Psoas muscle (tissue), 7 donors: ENCODE measurements at regions not wholly inside any gene's neighbourhood (a gene's known extent, or its start where the extent isn't known, plus 50 kb on each side); places are given as distances from the start of the nearest gene placed in this dataset.

Source experiments
- ATAC-seq, 4 donors: fragments of 200-7000 bp; cut with Tn5 transposase; one replicate each; pipeline ENCODE4 v1.9.1; 2020; ENCODE audit warnings: moderate library complexity in 3 of 4, mild to moderate bottlenecking in 2 of 4
- DNase-seq, 2 donors: peaks; one replicate each; pipeline ENCODE4 v3.0.0-alpha.2; 2020
- H3K27ac ChIP-seq: fragments of 200-600 bp; one replicate; pipeline ENCODE4 v1.8.0; 2022
- H3K27me3 ChIP-seq, 3 donors: fragments of 200-600 bp in 1 of 3; one replicate each; pipeline versions ENCODE4 v1.6.1 to v1.8.0; 2013 to 2022; ENCODE audit warnings: low read length in 2 of 3, mild to moderate bottlenecking in 2 of 3, moderate library complexity in 1 of 3; ENCODE audit not compliant: insufficient read depth in 3 of 3
- H3K36me3 ChIP-seq, 2 donors: fragments of 200-600 bp in 1 of 2; one replicate each; pipeline versions ENCODE4 v1.6.1 to v1.8.0; 2013 to 2022; ENCODE audit warnings: low read depth in 1 of 2, mild to moderate bottlenecking in 1 of 2, moderate library complexity in 1 of 2; ENCODE audit not compliant: insufficient read depth in 1 of 2
- H3K4me1 ChIP-seq: fragments of 200-600 bp; one replicate; pipeline ENCODE4 v1.8.0; 2022
- H3K4me3 ChIP-seq: fragments of 200-600 bp; one replicate; pipeline ENCODE4 v1.8.0; 2022; ENCODE audit warnings: mild to moderate bottlenecking
- H3K9me3 ChIP-seq: fragments of 200-600 bp; one replicate; pipeline ENCODE4 v1.8.0; 2022
- WGBS, 3 donors: extraction: QIAGEN DNeasy Blood & Tissue Kit; methylation state at CpG; one replicate each; pipeline versions ENCODE4 v1.1.6 to v1.1.7; 2013; 5-methylcytosine and 5-hydroxymethylcytosine counted together
- intact Hi-C, 2 donors: fragments of 100-400 bp; cut with DNase I; formaldehyde crosslinking; loops; one replicate each; pipeline versions ENCODE4 v1.11.0 to v1.14.2; 2022
- TF ChIP-seq, protein P1 (sequence below): fragments of 200-600 bp; IDR thresholded peaks from one replicate; pipeline ENCODE4 v1.8.0; 2022; ENCODE audit warnings: antibody characterized with exemption
- donor health status: healthy with polysubstance abuse.
- donor health status: DM: no; HTN: no; CAD: no; lungs with moderate emphysema.
- donor health status: Bipolar disorder and iron deficiency.
- donor health status: healthy.
- donor health status: DM: yes; HTN: yes; CAD: no.
- donor health status: DM: no; HTN: no; CAD: no.
- donor health status: DM: yes; HTN: yes; CAD: no.

DNA sequence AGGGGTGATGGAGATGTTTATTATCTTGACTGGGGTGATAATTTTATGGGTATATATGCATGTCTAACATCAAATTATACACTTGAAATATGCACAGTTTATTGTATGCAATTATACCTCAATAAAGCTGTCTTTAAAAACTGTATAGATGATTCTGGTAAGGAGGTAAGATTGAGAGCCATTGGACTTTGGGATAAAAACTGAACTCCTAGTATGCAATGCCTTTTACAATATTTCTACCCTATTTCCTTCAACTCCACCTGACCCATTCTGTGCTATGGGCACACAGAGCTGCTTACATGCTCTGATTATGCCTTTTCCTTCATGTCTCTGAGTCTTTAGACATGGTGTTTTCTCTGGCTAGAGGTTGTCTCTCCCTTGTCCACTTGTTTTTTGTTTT is 63.9 kb upstream of the UGP2 start:
- no peak overlapping the region for H3K27ac ChIP-seq
- no peak for ATAC-seq
- H3K4me1 ChIP-seq: peaks cover 4% of the 10 kb centered on the region
- TF ChIP-seq, protein P1, sequence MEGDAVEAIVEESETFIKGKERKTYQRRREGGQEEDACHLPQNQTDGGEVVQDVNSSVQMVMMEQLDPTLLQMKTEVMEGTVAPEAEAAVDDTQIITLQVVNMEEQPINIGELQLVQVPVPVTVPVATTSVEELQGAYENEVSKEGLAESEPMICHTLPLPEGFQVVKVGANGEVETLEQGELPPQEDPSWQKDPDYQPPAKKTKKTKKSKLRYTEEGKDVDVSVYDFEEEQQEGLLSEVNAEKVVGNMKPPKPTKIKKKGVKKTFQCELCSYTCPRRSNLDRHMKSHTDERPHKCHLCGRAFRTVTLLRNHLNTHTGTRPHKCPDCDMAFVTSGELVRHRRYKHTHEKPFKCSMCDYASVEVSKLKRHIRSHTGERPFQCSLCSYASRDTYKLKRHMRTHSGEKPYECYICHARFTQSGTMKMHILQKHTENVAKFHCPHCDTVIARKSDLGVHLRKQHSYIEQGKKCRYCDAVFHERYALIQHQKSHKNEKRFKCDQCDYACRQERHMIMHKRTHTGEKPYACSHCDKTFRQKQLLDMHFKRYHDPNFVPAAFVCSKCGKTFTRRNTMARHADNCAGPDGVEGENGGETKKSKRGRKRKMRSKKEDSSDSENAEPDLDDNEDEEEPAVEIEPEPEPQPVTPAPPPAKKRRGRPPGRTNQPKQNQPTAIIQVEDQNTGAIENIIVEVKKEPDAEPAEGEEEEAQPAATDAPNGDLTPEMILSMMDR: no peak
- no peak for DNase-seq
- H3K4me3 ChIP-seq: no peak overlapping the region
- intact Hi-C loops: no loop called here
- no peaks in the 10 kb centered on the region for H3K27me3 ChIP-seq
- H3K36me3 ChIP-seq: no peaks in the 10 kb centered on the region
- H3K9me3 ChIP-seq: no peaks in the 10 kb centered on the region

DNA sequence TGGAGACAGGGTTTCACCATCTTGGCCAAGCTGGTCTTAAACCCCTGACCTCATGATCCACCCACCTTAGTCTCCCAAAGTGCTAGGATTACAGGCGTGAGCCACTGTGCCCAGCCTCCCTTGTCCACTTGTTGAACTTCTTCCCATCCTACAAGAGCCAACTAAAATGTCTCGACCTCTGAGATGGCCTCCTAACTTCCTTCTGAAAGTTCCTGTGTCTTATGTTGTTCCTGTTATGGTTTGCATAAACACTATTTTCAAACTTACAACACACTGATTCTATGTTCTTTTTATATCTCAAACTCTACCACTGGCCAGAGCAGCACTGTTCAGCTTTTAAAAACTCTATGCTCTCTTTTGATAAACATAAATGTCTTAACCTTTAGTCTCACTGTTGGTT is 63.3 kb upstream of the UGP2 start:
- Histone ChIP-seq H3K27me3 (no peaks in the 10 kb centered on the region), H3K27ac (no peak overlapping the region), H3K9me3 (no peaks in the 10 kb centered on the region), H3K4me1 (peaks cover 4% of the 10 kb centered on the region), H3K36me3 (no peaks in the 10 kb centered on the region), H3K4me3 (no peak overlapping the region)
- TF ChIP-seq, protein P1: no peak
- DNase-seq (no peak), ATAC-seq (no peak)
- WGBS, 3 donors: 72 to 88% (median 87%) methylated on average over 2 of the region's 2 CpGs
- intact Hi-C loops: no loop called here

DNA sequence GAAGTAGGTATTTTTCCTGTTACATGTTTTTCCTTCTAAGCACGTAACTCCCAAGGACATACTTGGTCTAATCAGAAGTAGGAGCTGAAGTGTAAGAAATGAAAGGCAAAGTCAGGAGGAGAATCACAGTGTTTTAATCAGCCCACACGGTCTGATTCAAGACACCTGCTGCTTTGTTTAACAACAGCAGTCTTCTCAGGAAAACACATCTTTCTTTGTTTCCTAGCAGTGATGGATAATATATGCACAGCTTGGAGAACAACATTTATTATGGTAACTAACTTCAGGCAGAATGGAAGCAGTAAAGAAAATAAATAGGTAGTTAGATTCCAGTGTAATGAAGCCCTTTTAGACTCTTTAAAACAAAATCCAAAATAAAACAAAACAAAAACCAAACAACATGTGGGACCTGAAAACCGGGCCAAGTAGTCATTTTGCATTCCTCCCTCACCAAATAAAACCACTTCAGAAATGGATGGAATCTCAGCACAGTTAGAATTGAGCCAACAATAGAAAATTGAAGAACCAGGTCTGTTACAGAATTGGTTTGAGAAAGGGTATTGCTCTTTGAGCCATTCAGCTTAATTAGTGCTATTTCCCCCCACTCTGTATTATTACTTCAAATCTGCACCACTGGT is 61.1 kb upstream of the UGP2 start:
- no peak overlapping the region for H3K4me3 ChIP-seq
- DNase-seq (no peak), ATAC-seq (peak in 1 of 4 donors; percentile 19)
- intact Hi-C loops: loop anchor here in 1 of 2 donors (5.0 kb wide), 1 partner anchor 38 kb away; no protein-coding TSS in a partner anchor
- H3K36me3 ChIP-seq: no peaks in the 10 kb centered on the region
- H3K27ac ChIP-seq: no peak overlapping the region
- H3K9me3 ChIP-seq: no peaks in the 10 kb centered on the region
- TF ChIP-seq, protein P1: no peak
- 42 to 47% (median 44%) methylated on average over 3 of the region's 3 CpGs for WGBS, 3 donors
- no peaks in the 10 kb centered on the region for H3K27me3 ChIP-seq
- peaks cover 4% of the 10 kb centered on the region for H3K4me1 ChIP-seq

DNA sequence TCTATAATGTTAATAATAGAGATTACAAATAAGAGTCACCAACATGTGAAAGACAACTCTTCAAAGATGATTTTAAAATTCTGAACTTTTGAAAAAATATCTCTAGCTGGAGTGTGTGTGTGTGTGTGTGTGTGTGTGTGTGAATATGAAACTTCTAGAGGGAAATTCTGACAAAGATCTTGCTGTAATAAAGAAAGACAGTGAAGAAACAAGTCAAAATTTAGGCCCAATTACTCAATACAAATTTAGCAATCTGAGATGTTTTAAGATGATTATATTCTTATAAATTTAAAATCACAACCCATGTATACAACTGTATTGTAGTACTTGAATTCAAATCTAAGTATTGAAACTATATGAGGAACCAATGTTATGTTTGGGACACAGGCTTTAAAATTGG is 57.2 kb upstream of the UGP2 start:
- Histone ChIP-seq H3K36me3 (no peaks in the 10 kb centered on the region), H3K4me3 (no peak overlapping the region), H3K27ac (no peak overlapping the region), H3K27me3 (no peaks in the 10 kb centered on the region), H3K4me1 (peaks cover 17% of the 10 kb centered on the region), H3K9me3 (no peaks in the 10 kb centered on the region)
- DNase-seq (no peak), ATAC-seq (no peak)
- TF ChIP-seq, protein P1: no peak
- intact Hi-C loops: loop anchor here in 1 of 2 donors (5.0 kb wide), 1 partner anchor 42 kb away; no protein-coding TSS in a partner anchor

DNA sequence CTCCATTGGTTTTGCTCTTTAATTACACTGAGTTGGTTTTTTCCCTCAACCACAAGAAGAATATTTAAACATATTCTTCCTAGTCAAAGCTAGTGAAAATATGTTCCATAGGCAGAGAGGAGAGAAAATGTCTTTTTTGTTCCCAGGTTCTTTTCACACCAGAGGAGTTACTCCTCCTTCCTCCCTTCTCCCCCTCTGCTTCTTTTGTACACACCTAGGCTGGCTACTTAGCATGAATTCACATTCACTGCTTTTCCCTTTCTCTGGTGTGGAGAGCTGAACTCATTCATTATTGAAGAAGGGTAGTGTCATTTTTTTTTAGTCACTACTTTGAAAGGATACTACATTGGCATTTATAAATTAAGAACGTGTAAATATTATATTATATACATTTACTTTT is 56.6 kb upstream of the UGP2 start:
- no peaks in the 10 kb centered on the region for H3K9me3 ChIP-seq
- no peak for ATAC-seq
- no peaks in the 10 kb centered on the region for H3K27me3 ChIP-seq
- H3K36me3 ChIP-seq: no peaks in the 10 kb centered on the region
- WGBS, 3 donors: 67 to 80% (median 67%) methylated on average over 1 of the region's 1 CpG
- H3K4me3 ChIP-seq: no peak overlapping the region
- no peak for DNase-seq
- TF ChIP-seq, protein P1: no peak
- H3K4me1 ChIP-seq: peaks cover 13% of the 10 kb centered on the region
- intact Hi-C loops: no loop called here
- no peak overlapping the region for H3K27ac ChIP-seq
